BE2C (cell line): ENCODE measurements at regions not wholly inside any gene's neighbourhood (a gene's known extent, or its start where the extent isn't known, plus 50 kb on each side); places are given as distances from the start of the nearest gene placed in this dataset.

Source experiments
- DNase-seq: peaks from one replicate; pipeline ENCODE4 v3.0.0-alpha.2; 2020
- H3K27me3 ChIP-seq: fragments of 250-450 bp; sonication (Bioruptor Pico); 2 replicates; pipeline ENCODE4 v1.5.1; 2020; ENCODE audit warnings: mild to moderate bottlenecking
- H3K36me3 ChIP-seq: fragments of 250-450 bp; sonication (Bioruptor Pico); 2 replicates; pipeline ENCODE4 v1.5.1; 2020; ENCODE audit warnings: mild to moderate bottlenecking
- H3K4me1 ChIP-seq: fragments of 250-450 bp; sonication (Bioruptor Pico); 2 replicates; pipeline ENCODE4 v1.5.1; 2020
- H3K4me3 ChIP-seq: 2 replicates; pipeline ENCODE4 v1.5.1; 2011; ENCODE audit warnings: low read depth, low read length
- H3K9me3 ChIP-seq: fragments of 250-450 bp; sonication (Bioruptor Pico); 2 replicates; pipeline ENCODE4 v1.5.1; 2020
- CTCF ChIP-seq: IDR thresholded peaks from 2 replicates; pipeline ENCODE4 v1.5.1; 2012; ENCODE audit warnings: mild to moderate bottlenecking, low read depth, low read length

GRCh38 chr4:17142232-17142711 lies 243.8 kb upstream of the LDB2 start:
- DNase-seq = no peak
- Histone ChIP-seq H3K9me3 (no peaks in the 10 kb centered on the region; the same call in 1 of the 2 replicates), H3K4me1 (peaks cover 4% of the 10 kb centered on the region), H3K4me3 (no peak overlapping the region), H3K36me3 (no peaks in the 10 kb centered on the region), H3K27me3 (no peaks in the 10 kb centered on the region)
- no peak for TF ChIP-seq CTCF

GRCh38 chr4:17138847-17139246 lies 240.4 kb upstream of the LDB2 start:
- peaks cover 4% of the 10 kb centered on the region for H3K4me1 ChIP-seq
- no peak overlapping the region for H3K4me3 ChIP-seq
- H3K27me3 ChIP-seq = no peaks in the 10 kb centered on the region
- TF ChIP-seq CTCF = no peak
- no peak for DNase-seq
- no peaks in the 10 kb centered on the region for H3K36me3 ChIP-seq
- H3K9me3 ChIP-seq = no peaks in the 10 kb centered on the region; the same call in 1 of the 2 replicates

- DNase-seq = no peak
- Histone ChIP-seq H3K4me1 (no peaks in the 10 kb centered on the region), H3K36me3 (no peaks in the 10 kb centered on the region), H3K27me3 (no peaks in the 10 kb centered on the region), H3K4me3 (no peak overlapping the region), H3K9me3 (no peaks in the 10 kb centered on the region)
- no peak for TF ChIP-seq CTCF
Observed at GRCh38 chr4:17134565-17134964, 236.1 kb upstream of the LDB2 start.

GRCh38 chr4:17134100-17134499 lies 235.7 kb upstream of the LDB2 start:
- Histone ChIP-seq H3K4me3 (no peak overlapping the region), H3K36me3 (no peaks in the 10 kb centered on the region), H3K4me1 (no peaks in the 10 kb centered on the region; the same call in 1 of the 2 replicates), H3K27me3 (no peaks in the 10 kb centered on the region), H3K9me3 (no peaks in the 10 kb centered on the region)
- DNase-seq = no peak
- TF ChIP-seq CTCF = no peak

- Histone ChIP-seq H3K36me3 (no peaks in the 10 kb centered on the region), H3K4me3 (no peak overlapping the region), H3K27me3 (no peaks in the 10 kb centered on the region), H3K9me3 (no peaks in the 10 kb centered on the region; the same call in 1 of the 2 replicates), H3K4me1 (peaks cover 4% of the 10 kb centered on the region)
- no peak for DNase-seq
- no peak for TF ChIP-seq CTCF
Observed at GRCh38 chr4:17132226-17132625, 233.8 kb upstream of the LDB2 start.

GRCh38 chr4:17128268-17128667 lies 229.8 kb upstream of the LDB2 start:
- H3K4me1 ChIP-seq = peaks cover 20% of the 10 kb centered on the region
- DNase-seq = no peak
- no peak for TF ChIP-seq CTCF
- H3K36me3 ChIP-seq = no peaks in the 10 kb centered on the region
- no peak overlapping the region for H3K4me3 ChIP-seq
- no peaks in the 10 kb centered on the region for H3K27me3 ChIP-seq
- H3K9me3 ChIP-seq = no peaks in the 10 kb centered on the region; the same call in 1 of the 2 replicates
